Panc1 (cell line): ENCODE measurements at regions not wholly inside any gene's neighbourhood (a gene's known extent, or its start where the extent isn't known, plus 50 kb on each side); places are given as distances from the start of the nearest gene placed in this dataset.

Source experiments
- POLR2AphosphoS5 ChIP-seq: IDR thresholded peaks from 2 replicates; pipeline ENCODE4 v1.6.1; 2012; ENCODE audit warnings: mild to moderate bottlenecking, low read depth, low read length, moderate library complexity
- TCF7L2 ChIP-seq: IDR thresholded peaks from 2 replicates; pipeline ENCODE4 v1.6.1; 2011; ENCODE audit warnings: mild to moderate bottlenecking, low read depth, low read length, inconsistent platforms
- TF ChIP-seq, protein P1 (sequence below): fragments of 450-650 bp; IDR thresholded peaks from 2 replicates; pipeline ENCODE4 v1.5.1; 2017; ENCODE audit warnings: mild to moderate bottlenecking

DNA sequence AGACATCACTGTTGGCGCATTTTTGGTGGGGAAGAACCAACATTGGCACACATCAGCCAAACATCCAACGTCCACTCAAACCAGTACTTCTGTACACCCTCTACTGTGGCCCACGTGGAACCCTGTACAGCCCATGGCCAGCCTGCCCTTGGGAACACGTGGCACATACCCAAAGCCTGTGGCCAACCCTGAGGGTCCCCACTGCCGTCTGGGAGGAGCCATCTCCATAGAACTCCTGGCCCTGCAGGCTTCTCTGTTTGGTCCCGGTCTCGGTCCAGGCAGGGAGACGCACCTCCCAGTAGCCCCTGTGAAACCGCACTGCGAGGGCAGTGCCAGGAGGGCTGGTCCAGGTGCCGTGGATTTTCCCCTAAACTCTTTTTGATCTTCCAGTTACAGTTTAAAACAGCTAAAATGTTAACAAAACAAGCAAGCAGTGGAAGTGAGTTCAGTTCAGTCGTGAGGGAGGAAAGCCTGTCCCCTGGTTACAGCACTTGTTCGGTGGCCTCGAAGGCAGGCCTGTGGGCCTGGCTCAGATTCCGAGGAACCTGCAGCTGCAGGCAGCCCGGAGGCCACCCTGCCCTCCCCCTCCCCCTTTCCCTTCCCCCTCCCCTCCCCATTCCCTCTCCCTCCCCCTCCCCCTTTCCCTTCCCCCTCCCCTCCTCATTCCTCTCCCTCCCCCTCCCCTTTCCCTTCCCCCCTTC, 233.7 kb downstream of the DLL1 start:
- TF ChIP-seq, protein P1, sequence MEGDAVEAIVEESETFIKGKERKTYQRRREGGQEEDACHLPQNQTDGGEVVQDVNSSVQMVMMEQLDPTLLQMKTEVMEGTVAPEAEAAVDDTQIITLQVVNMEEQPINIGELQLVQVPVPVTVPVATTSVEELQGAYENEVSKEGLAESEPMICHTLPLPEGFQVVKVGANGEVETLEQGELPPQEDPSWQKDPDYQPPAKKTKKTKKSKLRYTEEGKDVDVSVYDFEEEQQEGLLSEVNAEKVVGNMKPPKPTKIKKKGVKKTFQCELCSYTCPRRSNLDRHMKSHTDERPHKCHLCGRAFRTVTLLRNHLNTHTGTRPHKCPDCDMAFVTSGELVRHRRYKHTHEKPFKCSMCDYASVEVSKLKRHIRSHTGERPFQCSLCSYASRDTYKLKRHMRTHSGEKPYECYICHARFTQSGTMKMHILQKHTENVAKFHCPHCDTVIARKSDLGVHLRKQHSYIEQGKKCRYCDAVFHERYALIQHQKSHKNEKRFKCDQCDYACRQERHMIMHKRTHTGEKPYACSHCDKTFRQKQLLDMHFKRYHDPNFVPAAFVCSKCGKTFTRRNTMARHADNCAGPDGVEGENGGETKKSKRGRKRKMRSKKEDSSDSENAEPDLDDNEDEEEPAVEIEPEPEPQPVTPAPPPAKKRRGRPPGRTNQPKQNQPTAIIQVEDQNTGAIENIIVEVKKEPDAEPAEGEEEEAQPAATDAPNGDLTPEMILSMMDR: no peak
- TF ChIP-seq POLR2AphosphoS5 (no peak), TCF7L2 (no peak)
